Stimulated activated naive CD8-positive, alpha-beta T cell treated with anti-CD3 and anti-CD28 coated beads, Interleukin-15, Interleukin-2, amounts not matched to agents 100 ng/mL and 50 ng/mL, for 24 hours (primary cell): ENCODE measurements at regions not wholly inside any gene's neighbourhood (a gene's known extent, or its start where the extent isn't known, plus 50 kb on each side); places are given as distances from the start of the nearest gene placed in this dataset.

Experiments
- H3K27ac Mint-ChIP-seq: one replicate; pipeline ENCODE4 v1.8.0; 2021; ENCODE audit warnings: mild to moderate bottlenecking, mixed read lengths
- H3K27me3 Mint-ChIP-seq: one replicate; pipeline ENCODE4 v1.8.0; 2021; ENCODE audit warnings: mixed read lengths
- H3K36me3 Mint-ChIP-seq: one replicate; pipeline ENCODE4 v1.8.0; 2021; ENCODE audit warnings: low read depth, mixed read lengths
- H3K4me1 Mint-ChIP-seq: one replicate; pipeline ENCODE4 v1.8.0; 2021; ENCODE audit warnings: low read depth, mixed read lengths
- H3K4me3 Mint-ChIP-seq: one replicate; pipeline ENCODE4 v1.8.0; 2021; ENCODE audit warnings: mild to moderate bottlenecking, mixed read lengths
- H3K9me3 Mint-ChIP-seq: one replicate; pipeline ENCODE4 v1.8.0; 2021; ENCODE audit warnings: mixed read lengths

GRCh38 chr3:59135096-59135495 is 85.3 kb upstream of the CFAP20DC start:
- Mint-ChIP-seq H3K27ac (no peak overlapping the region), H3K4me3 (no peak overlapping the region)

GRCh38 chr3:59133311-59133710 is 83.5 kb upstream of the CFAP20DC start:
- Mint-ChIP-seq H3K4me3 (no peak overlapping the region), H3K4me1 (no peaks in the 10 kb centered on the region)

More at GRCh38 chr3:59135096-59135495, 85.3 kb upstream of the CFAP20DC start:
- Mint-ChIP-seq H3K36me3 (no peaks in the 10 kb centered on the region), H3K9me3 (no peaks in the 10 kb centered on the region), H3K4me1 (no peaks in the 10 kb centered on the region), H3K27me3 (no peaks in the 10 kb centered on the region)

GRCh38 chr3:59131016-59131766 is 81.4 kb upstream of the CFAP20DC start:
- no peaks in the 10 kb centered on the region for H3K9me3 Mint-ChIP-seq
- H3K27ac Mint-ChIP-seq, result no peak overlapping the region
- no peaks in the 10 kb centered on the region for H3K4me1 Mint-ChIP-seq
- peaks cover 3% of the 10 kb centered on the region for H3K27me3 Mint-ChIP-seq
- no peak overlapping the region for H3K4me3 Mint-ChIP-seq
- H3K36me3 Mint-ChIP-seq, result no peaks in the 10 kb centered on the region

More at GRCh38 chr3:59133311-59133710, 83.5 kb upstream of the CFAP20DC start:
- Mint-ChIP-seq H3K9me3 (no peaks in the 10 kb centered on the region), H3K27ac (no peak overlapping the region), H3K36me3 (no peaks in the 10 kb centered on the region), H3K27me3 (peaks cover 2% of the 10 kb centered on the region)

GRCh38 chr3:59128685-59129084 is 78.9 kb upstream of the CFAP20DC start:
- no peak overlapping the region for H3K27ac Mint-ChIP-seq
- H3K4me3 Mint-ChIP-seq, result no peak overlapping the region
- no peaks in the 10 kb centered on the region for H3K36me3 Mint-ChIP-seq
- H3K4me1 Mint-ChIP-seq, result no peaks in the 10 kb centered on the region
- H3K9me3 Mint-ChIP-seq, result no peaks in the 10 kb centered on the region
- H3K27me3 Mint-ChIP-seq, result peaks cover 3% of the 10 kb centered on the region

- no peaks in the 10 kb centered on the region for H3K36me3 Mint-ChIP-seq
- H3K4me1 Mint-ChIP-seq, result no peaks in the 10 kb centered on the region
- H3K4me3 Mint-ChIP-seq, result no peak overlapping the region
- no peaks in the 10 kb centered on the region for H3K9me3 Mint-ChIP-seq
- H3K27ac Mint-ChIP-seq, result no peak overlapping the region
- peaks cover 3% of the 10 kb centered on the region for H3K27me3 Mint-ChIP-seq
Observed at GRCh38 chr3:59127071-59127470, 77.2 kb upstream of the CFAP20DC start.

- H3K36me3 Mint-ChIP-seq, result no peaks in the 10 kb centered on the region
- H3K4me3 Mint-ChIP-seq, result no peak overlapping the region
- no peaks in the 10 kb centered on the region for H3K9me3 Mint-ChIP-seq
- no peaks in the 10 kb centered on the region for H3K4me1 Mint-ChIP-seq
- no peak overlapping the region for H3K27ac Mint-ChIP-seq
- peaks cover 3% of the 10 kb centered on the region for H3K27me3 Mint-ChIP-seq
Observed at GRCh38 chr3:59126446-59126845, 76.6 kb upstream of the CFAP20DC start.

- Mint-ChIP-seq H3K9me3 (no peaks in the 10 kb centered on the region), H3K27me3 (peaks cover 3% of the 10 kb centered on the region), H3K4me3 (no peak overlapping the region), H3K27ac (no peak overlapping the region), H3K36me3 (no peaks in the 10 kb centered on the region), H3K4me1 (no peaks in the 10 kb centered on the region)
Observed at GRCh38 chr3:59121346-59122144, 71.7 kb upstream of the CFAP20DC start.

- H3K27me3 Mint-ChIP-seq, result peaks cover 3% of the 10 kb centered on the region
- H3K36me3 Mint-ChIP-seq, result no peaks in the 10 kb centered on the region
- no peak overlapping the region for H3K4me3 Mint-ChIP-seq
- H3K4me1 Mint-ChIP-seq, result no peaks in the 10 kb centered on the region
- H3K27ac Mint-ChIP-seq, result no peak overlapping the region
- H3K9me3 Mint-ChIP-seq, result no peaks in the 10 kb centered on the region
Observed at GRCh38 chr3:59118928-59119327, 69.1 kb upstream of the CFAP20DC start.

- peaks cover 3% of the 10 kb centered on the region for H3K27me3 Mint-ChIP-seq
- H3K36me3 Mint-ChIP-seq, result no peaks in the 10 kb centered on the region
- H3K4me3 Mint-ChIP-seq, result no peak overlapping the region
- no peak overlapping the region for H3K27ac Mint-ChIP-seq
- no peaks in the 10 kb centered on the region for H3K4me1 Mint-ChIP-seq
- H3K9me3 Mint-ChIP-seq, result no peaks in the 10 kb centered on the region
Observed at GRCh38 chr3:59117396-59117795, 67.6 kb upstream of the CFAP20DC start.

- no peaks in the 10 kb centered on the region for H3K36me3 Mint-ChIP-seq
- H3K4me3 Mint-ChIP-seq, result no peak overlapping the region
- H3K9me3 Mint-ChIP-seq, result no peaks in the 10 kb centered on the region
- no peaks in the 10 kb centered on the region for H3K4me1 Mint-ChIP-seq
- H3K27me3 Mint-ChIP-seq, result peaks cover 3% of the 10 kb centered on the region
- no peak overlapping the region for H3K27ac Mint-ChIP-seq
Observed at GRCh38 chr3:59116233-59116537, 66.4 kb upstream of the CFAP20DC start.

GRCh38 chr3:59115364-59116232 is 65.8 kb upstream of the CFAP20DC start:
- no peaks in the 10 kb centered on the region for H3K36me3 Mint-ChIP-seq
- H3K27ac Mint-ChIP-seq, result no peak overlapping the region
- no peaks in the 10 kb centered on the region for H3K9me3 Mint-ChIP-seq
- H3K27me3 Mint-ChIP-seq, result peaks cover 3% of the 10 kb centered on the region
- no peak overlapping the region for H3K4me3 Mint-ChIP-seq
- H3K4me1 Mint-ChIP-seq, result no peaks in the 10 kb centered on the region

- no peaks in the 10 kb centered on the region for H3K4me1 Mint-ChIP-seq
- no peak overlapping the region for H3K4me3 Mint-ChIP-seq
- no peaks in the 10 kb centered on the region for H3K27me3 Mint-ChIP-seq
- H3K36me3 Mint-ChIP-seq, result no peaks in the 10 kb centered on the region
- H3K27ac Mint-ChIP-seq, result no peak overlapping the region
- H3K9me3 Mint-ChIP-seq, result no peaks in the 10 kb centered on the region
Observed at GRCh38 chr3:59107856-59108815, 58.3 kb upstream of the CFAP20DC start.

GRCh38 chr3:59106085-59106648 is 56.3 kb upstream of the CFAP20DC start:
- Mint-ChIP-seq H3K4me1 (no peaks in the 10 kb centered on the region), H3K9me3 (no peaks in the 10 kb centered on the region), H3K4me3 (no peak overlapping the region), H3K36me3 (no peaks in the 10 kb centered on the region), H3K27me3 (no peaks in the 10 kb centered on the region), H3K27ac (no peak overlapping the region)

GRCh38 chr3:59103552-59103951 is 53.7 kb upstream of the CFAP20DC start:
- H3K9me3 Mint-ChIP-seq, result no peaks in the 10 kb centered on the region
- H3K36me3 Mint-ChIP-seq, result no peaks in the 10 kb centered on the region
- no peak overlapping the region for H3K4me3 Mint-ChIP-seq
- H3K4me1 Mint-ChIP-seq, result no peaks in the 10 kb centered on the region
- peaks cover 10% of the 10 kb centered on the region for H3K27me3 Mint-ChIP-seq
- no peak overlapping the region for H3K27ac Mint-ChIP-seq
